Hematopoietic multipotent progenitor cell treated with erythropoietin and hydrocortisone succinate and interleukin-3 and kit ligand, for 6 days (in vitro differentiated cells): ENCODE measurements at regions not wholly inside any gene's neighbourhood (a gene's known extent, or its start where the extent isn't known, plus 50 kb on each side); places are given as distances from the start of the nearest gene placed in this dataset.

Source experiments
- DNase-seq: peaks from one replicate; pipeline ENCODE4 v3.0.0-alpha.2; 2015

DNA sequence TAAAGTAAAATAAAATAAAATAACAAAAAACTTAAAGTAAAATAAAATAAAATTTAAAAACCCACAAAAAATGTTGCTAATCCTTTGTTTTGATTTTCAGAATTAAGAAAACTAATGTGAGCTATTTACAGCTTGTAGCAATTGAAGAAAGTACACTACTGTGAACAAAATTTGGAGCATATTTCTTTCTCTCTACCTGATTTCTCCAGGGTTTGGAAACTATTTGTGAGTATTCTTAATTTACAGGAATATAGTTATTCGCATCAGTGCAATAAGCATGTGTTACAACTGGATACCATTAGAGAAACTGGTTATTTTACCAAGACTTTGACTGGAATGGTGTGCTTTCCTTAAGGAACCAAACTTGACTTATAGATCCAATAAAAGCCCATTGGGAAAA is 86.1 kb upstream of the CNOT2 start:
- no peak for DNase-seq

DNA sequence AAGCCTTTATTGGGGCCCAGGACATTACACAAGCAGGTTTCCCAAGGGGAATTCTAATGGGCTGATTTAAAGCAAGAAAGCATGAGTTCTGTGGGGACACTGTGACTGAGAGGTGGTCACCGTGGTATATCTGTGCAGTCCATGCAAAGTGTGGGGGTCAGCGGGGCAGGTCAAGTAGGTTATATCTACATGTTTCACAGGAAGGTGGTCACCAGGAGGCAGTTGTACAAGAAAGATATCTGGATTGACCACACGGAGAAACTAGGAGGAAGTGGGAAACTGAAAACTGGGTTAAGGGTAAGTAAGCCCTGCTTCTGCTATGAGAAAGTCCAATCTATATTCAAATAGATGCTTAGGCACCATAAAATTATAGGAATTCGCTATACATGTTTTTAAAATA is 77.8 kb upstream of the CNOT2 start:
- no peak for DNase-seq

DNA sequence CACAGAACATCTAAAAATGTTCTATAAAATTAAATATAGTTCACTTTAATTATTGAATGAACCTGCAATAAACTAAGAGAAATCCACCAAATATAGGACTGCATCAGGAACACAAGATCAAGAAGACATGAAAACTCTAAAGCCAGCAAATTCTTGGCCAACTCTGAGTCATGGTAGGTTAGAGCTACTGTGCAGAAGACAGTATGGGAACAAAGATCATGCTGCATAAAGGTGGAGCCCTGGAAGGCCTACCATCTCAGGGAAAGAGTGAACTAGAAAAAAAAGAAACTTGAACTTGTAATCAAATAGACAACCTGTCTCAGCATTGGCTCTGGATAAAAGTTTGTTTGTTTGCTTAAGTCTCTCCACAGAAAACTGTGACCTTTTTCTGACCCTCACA is 66.9 kb upstream of the CNOT2 start:
- no peak for DNase-seq

DNA sequence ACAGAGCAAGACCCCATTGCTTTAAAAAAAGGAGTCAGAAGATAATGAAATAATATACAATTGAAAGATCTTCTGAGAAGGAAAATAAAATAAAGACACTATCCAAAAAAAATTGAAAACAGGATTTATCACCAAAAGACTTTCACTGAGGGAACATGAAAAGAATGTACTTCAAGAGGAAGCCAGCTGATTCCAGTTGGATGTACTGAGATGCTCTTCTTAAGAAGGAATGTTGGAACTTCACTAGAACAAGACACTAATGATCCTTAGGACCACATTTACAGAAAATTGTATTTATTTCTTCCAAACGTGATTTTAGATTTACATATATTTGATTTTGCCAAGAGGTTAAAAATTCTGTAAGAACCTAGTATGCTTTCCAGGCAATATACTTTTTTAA is 65.6 kb upstream of the CNOT2 start:
- DNase-seq, result no peak

DNA sequence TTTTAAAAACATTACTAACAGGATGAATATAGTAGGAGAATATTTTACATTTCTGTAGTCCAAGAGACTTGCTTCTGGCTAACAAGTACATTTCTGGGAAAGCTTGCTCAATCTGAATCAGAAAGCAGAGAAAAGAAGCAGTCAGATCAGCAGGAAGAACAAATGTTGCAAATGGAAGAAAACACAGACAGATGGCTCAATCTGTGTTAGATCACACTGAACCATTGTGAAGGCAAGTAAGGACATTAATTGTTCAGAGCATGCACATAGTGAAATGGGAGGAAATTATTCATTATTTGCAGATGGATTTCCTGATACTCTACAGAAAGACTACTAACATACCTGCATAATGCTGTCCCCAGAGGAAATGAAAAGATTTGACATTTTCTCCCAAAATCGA is 65.2 kb upstream of the CNOT2 start:
- DNase-seq, result no peak

DNA sequence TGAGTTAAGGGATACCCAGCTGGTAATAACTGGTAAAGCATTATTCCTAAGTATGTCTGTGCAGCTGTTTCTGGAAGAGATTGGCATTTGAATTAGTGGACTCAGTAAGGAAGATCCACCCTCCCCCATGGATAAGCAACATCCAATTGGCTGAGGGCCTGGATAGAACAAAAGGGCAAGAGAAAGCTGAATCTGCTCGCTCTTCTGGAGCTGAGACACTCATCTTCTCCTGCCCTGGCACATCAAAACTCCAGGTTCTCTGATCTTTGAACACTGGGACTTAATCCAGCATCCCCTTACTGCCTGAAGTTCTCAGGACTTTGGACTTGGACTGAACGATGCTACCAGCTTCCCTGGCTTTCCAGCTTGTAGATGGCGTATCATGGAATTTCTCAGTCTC is 63.1 kb upstream of the CNOT2 start:
- no peak for DNase-seq

DNA sequence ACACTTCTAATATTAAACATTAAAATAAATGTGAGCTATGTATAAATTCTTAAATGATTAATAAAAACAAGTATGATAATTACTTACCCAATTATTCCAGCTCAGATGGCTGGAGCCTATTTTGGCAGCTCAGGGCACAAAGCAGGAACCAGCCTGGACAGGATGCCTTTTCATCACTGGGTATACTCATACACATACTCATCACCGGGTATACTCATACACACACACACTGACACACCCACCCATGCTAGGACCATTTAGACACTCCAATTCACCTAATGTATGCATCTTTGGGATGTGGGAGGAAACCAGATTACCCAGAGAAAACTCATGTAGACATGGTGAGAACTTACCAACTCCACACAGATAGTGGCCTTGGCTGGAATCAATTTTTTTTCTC is 57.9 kb upstream of the CNOT2 start:
- DNase-seq, result no peak

DNA sequence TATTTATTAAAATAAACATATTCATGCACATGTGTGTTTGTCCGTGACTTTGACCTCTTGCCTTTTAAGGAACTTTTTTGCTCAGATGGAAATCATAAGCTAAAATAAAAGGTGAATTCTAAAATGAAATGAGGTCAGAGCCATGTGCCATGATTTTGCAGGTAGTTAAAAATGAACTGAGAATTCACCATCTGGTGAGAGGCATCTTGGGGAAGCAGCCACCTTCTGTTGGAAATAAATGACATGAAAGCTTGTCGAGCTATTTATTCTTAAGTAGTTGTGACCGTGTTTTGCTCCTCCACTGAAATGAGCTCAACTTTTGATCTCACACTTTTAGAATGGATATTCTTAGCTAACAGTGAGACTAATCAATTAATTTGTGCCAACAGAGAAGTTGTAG is 56.8 kb upstream of the CNOT2 start:
- DNase-seq, result no peak

DNA sequence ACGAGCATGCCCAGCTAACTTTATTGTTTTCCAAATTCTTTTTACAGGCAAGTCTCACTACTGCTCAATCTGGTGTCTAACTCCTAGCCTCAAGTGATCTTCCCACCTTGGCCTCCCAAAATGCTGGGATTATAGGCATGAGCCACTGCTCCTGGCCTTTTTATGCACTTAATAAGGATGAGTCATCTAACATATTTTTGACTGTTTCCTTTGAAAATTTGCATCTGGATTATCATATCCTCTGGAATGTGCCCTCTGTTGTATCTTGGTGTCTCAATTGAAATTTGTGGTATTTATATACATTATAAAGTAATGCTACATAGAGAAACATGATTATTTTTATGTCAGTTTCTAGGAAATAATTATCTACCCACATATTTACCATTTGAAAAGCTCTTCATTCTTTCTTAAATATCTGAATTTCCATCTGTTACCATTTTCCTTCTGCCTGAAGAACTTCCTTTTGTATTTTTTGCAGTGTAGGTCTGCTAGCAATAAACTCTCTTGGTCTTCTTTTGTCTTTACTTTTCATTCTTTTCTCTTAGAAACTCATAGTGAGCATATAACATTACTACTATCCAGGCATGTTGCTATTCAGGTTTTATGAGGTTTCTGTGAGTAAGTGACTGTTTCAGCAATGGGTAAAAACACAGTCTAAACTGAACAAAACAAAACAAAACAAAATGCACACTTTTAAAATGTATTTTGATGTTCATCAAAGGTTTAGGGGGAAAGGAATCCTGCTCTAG is 52.8 kb upstream of the CNOT2 start:
- no peak for DNase-seq
